ENCODE measurements at regions not wholly inside any gene's neighbourhood (a gene's known extent, or its start where the extent isn't known, plus 50 kb on each side); places are given as distances from the start of the nearest gene placed in this dataset.

DNA sequence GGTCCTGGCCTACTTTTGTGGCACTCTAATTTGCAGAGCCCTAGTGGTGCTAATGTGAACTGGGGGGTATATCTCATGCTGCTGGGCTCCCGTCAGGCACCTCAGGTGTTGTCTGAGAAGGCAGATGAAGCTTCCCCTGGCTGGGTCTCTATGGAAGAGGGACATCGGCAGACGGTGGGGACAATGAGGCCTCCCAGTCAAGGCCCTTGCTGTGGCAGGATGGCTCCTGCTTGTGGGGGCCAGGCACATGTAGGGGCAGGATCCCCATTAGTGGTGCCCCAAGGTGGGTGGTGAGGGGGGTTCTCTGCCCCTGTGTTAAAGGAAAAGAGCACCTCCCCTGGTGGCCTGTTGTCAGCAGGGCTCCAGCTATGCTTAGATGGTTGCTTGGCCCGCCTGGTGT is 192.8 kb upstream of the S1PR3 start:
- Histone ChIP-seq H3K23me2 (ENCODE audit: low read depth, low read length) (no peaks in the 10 kb centered on the region), H2AK5ac (ENCODE audit: low read depth, low read length) (no peak overlapping the region), H2AFZ (ENCODE audit: low read length) (no peak overlapping the region), H3K4me2 (ENCODE audit: insufficient read depth in 1 of 2, low read depth in 2 of 2, low read length in 2 of 2) (no peak overlapping the region), H3K9me3 (ENCODE audit: insufficient read depth in 2 of 2, low read depth in 1 of 2, low read length in 1 of 2) (no peaks in the 10 kb centered on the region), H4K5ac (ENCODE audit: insufficient read length, low read depth, low read length) (no peak overlapping the region), H3K14ac (ENCODE audit: insufficient read length) (no peak overlapping the region), H2BK15ac (ENCODE audit: low read length) (no peak overlapping the region), H3K27me3 (replicated peaks in 1 of 4; ENCODE audit: control insufficient read depth in 3 of 4, extremely low read depth in 1 of 4, insufficient read depth in 3 of 4, low read length in 3 of 4) (no peaks in the 10 kb centered on the region; a peak in 1 of 7 replicates), H2BK20ac (ENCODE audit: low read length) (no peak overlapping the region), H3K79me2 (ENCODE audit: control insufficient read depth in 1 of 2, insufficient read depth in 2 of 2, low read length in 2 of 2) (no peaks in the 10 kb centered on the region), H2BK120ac (replicated peaks; ENCODE audit: low read depth, low read length) (no peak overlapping the region), H2BK5ac (ENCODE audit: low read depth, low read length) (no peak overlapping the region), H4K91ac (replicated peaks; ENCODE audit: insufficient read length, low read length) (no peak overlapping the region), H3K27ac (ENCODE audit: low read depth, low read length) (no peak overlapping the region), H3K79me1 (ENCODE audit: low read depth, low read length) (no peaks in the 10 kb centered on the region), H4K20me1 (replicated peaks in 1 of 2; ENCODE audit: control insufficient read depth in 1 of 2, insufficient read depth in 2 of 2, low read length in 2 of 2) (no peaks in the 10 kb centered on the region), H3K56ac (replicated peaks; ENCODE audit: insufficient read length, low read depth, low read length) (no peak overlapping the region), H3K4ac (replicated peaks; ENCODE audit: insufficient read length, low read depth, low read length) (no peak overlapping the region), H3K4me1 (replicated peaks in 1 of 4; ENCODE audit: control insufficient read depth in 3 of 4, insufficient read depth in 4 of 4, low read length in 3 of 4) (no peaks in the 10 kb centered on the region), H3K4me3 (ENCODE audit: extremely low read depth in 1 of 4, insufficient read depth in 2 of 4, low read depth in 3 of 4, low read length in 4 of 4) (no peak overlapping the region), H3K18ac (ENCODE audit: extremely low read depth, low read length) (no peak overlapping the region), H3K23ac (ENCODE audit: insufficient read length) (no peak overlapping the region), H3K36me3 (ENCODE audit: control insufficient read depth in 2 of 4, insufficient read depth in 4 of 4, low read length in 3 of 4) (no peaks in the 10 kb centered on the region), H3K9ac (replicated peaks in 1 of 4; ENCODE audit: extremely low read depth in 1 of 4, low read depth in 3 of 4, low read length in 3 of 4) (no peak overlapping the region; a peak in 1 of 7 replicates), H2BK12ac (ENCODE audit: low read depth, low read length) (no peak overlapping the region), H4K8ac (ENCODE audit: extremely low read depth, insufficient read depth, low read length) (no peak overlapping the region)
- ChIA-PET POLR2A (ENCODE audit: partially characterized antibody) (no interaction called here), CTCF (ENCODE audit: partially characterized antibody) (no interaction called here)
- 93% methylated on average over 4 of the region's 4 CpGs; no CpG with 5 or more reads in 1 of the 2 experiments for WGBS, 2 experiments (ENCODE audit: extremely low coverage in 1 of 2, insufficient coverage in 1 of 2, insufficient read length in 1 of 2, insufficient replicate concordance in 2 of 2, low coverage in 1 of 2, low lambda C conversion rate in 2 of 2, missing lambda C conversion rate in 1 of 2)
- FAIRE-seq (no peak), DNase-seq (ENCODE audit: low read depth in 1 of 2, low spot score in 2 of 2) (no peak)
- TF ChIP-seq CHD2 (IDR thresholded peaks at IDR 0.05; ENCODE audit: low read length), result no peak
- TF ChIP-seq SIRT6 (IDR thresholded peaks at IDR 0.05; ENCODE audit: low read length), result no peak
- no peak for TF ChIP-seq SRF (IDR thresholded peaks at IDR 0.05; ENCODE audit: low read depth, low read length)
- TF ChIP-seq TAF7 (optimal IDR thresholded peaks at IDR 0.05; ENCODE audit: borderline replicate concordance, low read depth, low read length), result no peak
- TF ChIP-seq RFX5 (IDR thresholded peaks at IDR 0.05; ENCODE audit: borderline replicate concordance, low read depth, low read length), result no peak
- no peak for TF ChIP-seq RBBP5 (IDR thresholded peaks at IDR 0.05; ENCODE audit: borderline replicate concordance, low read depth, low read length)

Measured in H1 (cell line).